ENCODE measurements at regions not wholly inside any gene's neighbourhood (a gene's known extent, or its start where the extent isn't known, plus 50 kb on each side); places are given as distances from the start of the nearest gene placed in this dataset.
"Not testable (repeated sequence)": the region's sequence is repeated elsewhere in the genome, so short reads cannot be mapped to it uniquely, and the experiment has no call there.

GRCh38 chr13:107827840-107828549 lies 387.3 kb downstream of the LIG4 start:
- no peak overlapping the region for H3K4me3 ChIP-seq (ENCODE audit: low read depth, low read length)

GRCh38 chr13:107824635-107825034 lies 390.7 kb downstream of the LIG4 start:
- no peak overlapping the region for H3K4me3 ChIP-seq (ENCODE audit: low read depth, low read length)

- H3K4me3 ChIP-seq (ENCODE audit: low read depth, low read length), result no peak overlapping the region
These were observed 393.3 kb downstream of the LIG4 start for GRCh38 chr13:107822006-107822405.

GRCh38 chr13:107821492-107821891 lies 393.8 kb downstream of the LIG4 start:
- no peak overlapping the region for H3K4me3 ChIP-seq (ENCODE audit: low read depth, low read length)

- no peak overlapping the region for H3K4me3 ChIP-seq (ENCODE audit: low read depth, low read length)
These were observed 396.3 kb downstream of the LIG4 start for GRCh38 chr13:107819071-107819470.

DNA sequence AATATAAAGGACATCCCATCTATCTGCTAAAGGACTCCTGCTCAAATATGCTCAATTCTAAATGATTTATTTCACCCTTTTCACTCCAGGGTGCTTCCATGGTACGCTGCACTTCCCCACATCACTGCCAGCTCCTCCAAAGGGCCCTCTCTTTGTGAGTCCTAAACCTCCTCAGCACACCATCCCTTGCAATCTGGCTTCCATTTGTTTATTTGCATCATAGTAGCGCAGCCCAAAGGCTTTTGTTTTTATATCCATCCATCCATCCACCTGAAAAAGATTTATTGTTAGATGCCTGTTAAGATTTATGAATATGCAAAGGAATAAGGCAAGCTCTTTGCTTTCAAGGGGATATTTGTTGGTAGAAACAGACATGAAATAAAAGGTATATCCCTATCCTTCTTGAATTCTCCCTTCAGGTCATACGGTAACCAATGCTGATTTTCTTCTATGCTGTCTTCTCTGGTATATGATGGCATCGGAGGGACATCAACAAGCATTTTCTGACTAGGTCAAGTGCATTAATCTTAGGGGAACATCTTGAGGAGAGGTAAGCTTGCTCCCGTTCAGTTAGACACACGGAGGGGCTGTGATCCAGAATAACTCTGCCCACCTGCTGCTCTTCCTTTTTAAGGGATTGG lies 397.6 kb downstream of the LIG4 start:
- H3K4me3 ChIP-seq (ENCODE audit: low read depth, low read length), result no peak overlapping the region

- H3K4me3 ChIP-seq (ENCODE audit: low read depth, low read length), result no peak overlapping the region
These were observed 403.3 kb downstream of the LIG4 start for GRCh38 chr13:107812014-107812412.

DNA sequence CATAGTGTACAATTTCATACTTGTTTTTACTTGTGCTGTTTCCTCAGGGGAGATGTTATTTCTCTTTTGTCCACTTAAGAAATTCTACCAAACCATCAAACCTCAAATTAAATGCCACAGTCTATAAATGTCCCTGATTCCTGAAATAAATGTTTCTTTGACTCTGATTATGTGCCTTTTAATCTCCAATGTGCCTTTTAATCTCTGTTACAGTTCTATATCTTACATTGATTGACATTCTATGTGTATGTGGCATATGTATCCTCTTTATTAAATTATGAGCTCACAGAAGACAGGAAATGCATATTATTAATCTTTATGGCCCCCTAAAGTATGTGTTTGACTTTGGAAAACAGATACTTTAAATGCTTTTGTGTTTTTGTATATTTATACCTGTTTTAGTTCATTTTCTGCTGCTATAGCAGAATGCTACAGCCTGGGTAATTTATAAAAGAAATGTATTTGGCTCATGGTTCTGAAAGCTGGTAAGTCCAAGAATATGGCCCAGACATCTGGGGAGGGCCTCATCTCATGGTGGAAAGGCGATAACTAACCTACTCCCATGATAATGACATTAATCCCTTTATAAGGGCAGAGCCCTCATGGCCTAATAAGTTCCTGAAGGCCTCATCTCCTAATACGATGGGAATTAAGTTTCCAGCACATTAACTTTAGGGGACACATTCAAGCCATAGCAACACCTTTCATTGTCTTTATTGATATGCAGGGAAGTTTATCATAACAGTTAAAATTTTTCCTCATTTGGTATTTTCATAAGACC lies 403.9 kb downstream of the LIG4 start:
- no peak overlapping the region for H3K4me3 ChIP-seq (ENCODE audit: low read depth, low read length)

- no peak overlapping the region for H3K4me3 ChIP-seq (ENCODE audit: low read depth, low read length)
These were observed 406.2 kb downstream of the LIG4 start for GRCh38 chr13:107809125-107809524.

GRCh38 chr13:107808389-107808788 lies 406.9 kb downstream of the LIG4 start:
- H3K4me3 ChIP-seq (ENCODE audit: low read depth, low read length), result no peak overlapping the region

DNA sequence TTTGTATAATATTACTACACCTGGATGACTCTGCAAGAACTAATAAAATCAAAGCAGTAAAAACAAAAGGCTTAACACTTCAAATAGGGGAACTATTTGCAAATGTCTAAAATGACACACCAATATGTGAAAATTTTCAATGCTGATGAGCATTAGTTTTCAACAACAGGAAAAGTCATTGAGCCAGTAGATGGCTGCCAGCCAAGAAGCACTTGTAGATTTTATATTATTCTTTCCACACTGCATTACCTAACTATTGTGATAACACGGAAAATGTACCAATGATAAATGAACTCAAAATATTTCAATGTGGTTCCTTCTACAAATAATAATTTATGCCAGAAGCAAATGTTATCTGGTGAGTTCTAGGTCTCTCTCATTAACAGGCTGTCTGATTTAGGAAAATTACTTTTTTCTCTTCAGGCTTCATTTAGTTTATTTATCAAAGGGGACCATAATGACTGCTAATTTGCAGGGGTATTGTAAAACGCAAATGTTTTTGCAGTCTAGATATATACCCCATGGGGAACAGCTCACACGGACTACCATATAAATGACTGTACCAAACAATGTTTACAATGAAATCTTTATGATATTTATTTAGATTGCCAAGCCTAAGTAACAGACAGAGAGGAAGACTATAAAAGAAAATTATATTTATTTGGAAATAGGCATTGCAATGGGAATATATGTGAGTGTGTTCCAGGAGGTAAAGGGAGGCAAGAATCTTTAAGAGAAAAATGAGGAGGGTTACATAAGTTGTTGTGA lies 407.8 kb downstream of the LIG4 start:
- no peak overlapping the region for H3K4me3 ChIP-seq (ENCODE audit: low read depth, low read length)

DNA sequence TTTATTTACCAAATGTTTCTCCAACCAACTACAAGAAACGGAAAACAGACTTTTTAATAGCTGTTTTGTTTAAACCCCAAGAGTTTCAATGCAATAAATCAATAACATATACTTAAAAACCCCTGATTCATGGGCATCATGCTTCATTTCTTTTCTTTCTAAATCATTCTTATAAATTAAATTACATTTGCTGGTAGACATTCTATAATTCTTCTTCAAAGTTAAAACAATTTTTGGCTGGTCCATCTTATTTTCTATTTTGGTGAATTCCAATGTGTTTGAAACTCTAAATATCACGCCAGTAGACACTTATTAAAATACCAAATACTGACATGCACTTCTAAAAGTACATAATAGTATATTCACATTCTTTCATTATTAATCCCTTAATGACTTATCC lies 408.6 kb downstream of the LIG4 start:
- H3K4me3 ChIP-seq (ENCODE audit: low read depth, low read length), result no peak overlapping the region

- H3K4me3 ChIP-seq (ENCODE audit: low read depth, low read length), result no peak overlapping the region
These were observed 411.4 kb downstream of the LIG4 start for GRCh38 chr13:107803822-107804495.

GRCh38 chr13:107801621-107802020 lies 413.7 kb downstream of the LIG4 start:
- H3K4me3 ChIP-seq (ENCODE audit: low read depth, low read length), result no peak overlapping the region

DNA sequence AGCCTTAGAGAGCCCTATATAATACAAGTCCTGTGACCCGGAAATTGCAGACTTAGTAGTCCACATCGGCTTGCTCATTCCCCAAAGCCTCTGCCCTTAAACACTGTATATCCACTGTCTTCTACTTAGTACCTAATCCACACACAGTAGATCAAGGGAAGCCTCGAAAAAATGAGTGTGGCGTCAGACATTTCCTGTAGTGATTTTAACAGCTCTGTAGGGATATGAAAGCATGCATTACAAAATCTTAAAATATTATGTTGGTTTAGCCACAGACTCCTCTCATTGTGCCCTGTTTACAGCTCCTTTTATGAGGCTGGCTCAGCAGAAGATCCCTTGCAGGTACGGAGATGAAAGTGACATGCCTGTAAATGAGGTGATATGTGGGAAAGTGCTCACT lies 416.3 kb downstream of the LIG4 start:
- no peak overlapping the region for H3K4me3 ChIP-seq (ENCODE audit: low read depth, low read length)

DNA sequence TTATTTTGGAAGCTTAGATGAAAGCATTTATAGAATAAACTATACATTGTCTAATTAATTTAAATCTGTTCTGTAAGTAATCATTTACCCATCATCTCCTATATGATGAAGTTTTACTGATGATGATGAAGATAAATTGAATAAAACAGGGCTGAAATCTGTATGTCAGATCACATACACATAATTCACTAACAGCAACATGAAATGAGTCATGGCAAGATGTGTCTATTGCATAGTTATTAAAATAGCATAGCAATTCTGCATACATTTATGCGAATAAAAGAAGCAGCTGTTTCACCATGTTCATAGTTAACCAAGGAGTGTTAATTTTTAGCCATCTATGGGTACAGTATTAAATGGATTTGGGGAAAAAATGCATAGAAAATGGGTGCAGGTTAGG lies 424.9 kb downstream of the LIG4 start:
- no peak overlapping the region for H3K4me3 ChIP-seq (ENCODE audit: low read depth, low read length)

DNA sequence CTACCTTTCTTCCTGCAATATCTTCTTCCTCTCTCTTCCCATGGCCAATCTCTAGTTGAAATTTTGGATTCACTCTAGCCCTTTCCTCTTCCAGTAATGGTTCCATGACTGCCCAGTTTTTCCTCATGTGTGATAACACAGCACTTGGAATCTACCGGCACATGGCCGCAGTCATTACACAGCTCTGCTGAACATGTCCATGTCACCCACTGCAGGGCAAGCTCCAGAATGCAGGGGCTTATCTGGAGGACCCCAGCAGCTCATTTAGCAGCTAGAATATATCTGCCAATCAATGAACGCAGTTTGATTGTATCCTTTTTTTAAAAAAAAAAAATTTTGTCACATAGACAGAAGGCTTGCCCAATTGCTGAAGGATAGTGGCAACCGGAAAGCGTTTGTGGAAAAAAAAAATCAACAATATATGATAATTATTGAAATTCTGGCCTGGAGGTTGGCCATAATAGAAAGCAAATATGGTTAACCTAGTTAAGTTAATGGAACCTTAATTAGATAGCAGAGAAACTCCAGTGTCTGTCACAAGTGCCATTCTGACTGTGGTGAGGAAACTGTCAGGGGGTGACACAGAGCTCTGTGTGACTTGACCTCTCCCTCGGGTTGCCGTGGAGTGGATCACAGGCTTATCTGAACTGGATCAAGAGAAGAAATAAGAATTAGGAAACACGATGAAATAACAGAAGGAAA lies 426.7 kb downstream of the LIG4 start:
- no peak overlapping the region for H3K4me3 ChIP-seq (ENCODE audit: low read depth, low read length)

GRCh38 chr13:107782646-107783045 lies 432.7 kb downstream of the LIG4 start:
- not testable (repeated sequence) for H3K4me3 ChIP-seq (ENCODE audit: low read depth, low read length)

- H3K4me3 ChIP-seq (ENCODE audit: low read depth, low read length), result no peak overlapping the region
These were observed 437.2 kb downstream of the LIG4 start for GRCh38 chr13:107778094-107778493.

DNA sequence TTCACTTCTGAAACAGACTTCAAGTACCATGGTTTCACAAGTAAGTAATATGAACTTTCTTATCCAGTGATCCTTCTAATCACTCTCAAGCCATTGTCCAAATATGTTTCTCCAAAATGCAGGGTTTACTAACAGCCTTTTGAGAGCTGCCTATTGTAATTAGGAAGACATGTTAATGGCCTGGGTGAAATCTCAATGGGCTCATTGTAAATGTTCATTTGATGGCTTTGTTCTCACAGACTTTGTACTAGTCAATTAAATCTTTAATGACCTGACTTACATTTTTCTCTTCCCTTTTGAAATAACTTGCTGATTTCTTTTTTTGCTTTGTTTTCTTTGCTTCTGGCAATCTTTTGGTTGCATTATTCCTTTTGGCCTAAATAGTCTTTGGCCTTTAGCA lies 444.8 kb downstream of the LIG4 start:
- H3K4me3 ChIP-seq (ENCODE audit: low read depth, low read length), result no peak overlapping the region

Measured in iPS-11a (cell line).